Body of pancreas (tissue), 4 donors: ENCODE measurements at regions not wholly inside any gene's neighbourhood (a gene's known extent, or its start where the extent isn't known, plus 50 kb on each side); places are given as distances from the start of the nearest gene placed in this dataset.

Source experiments
- CTCF ChIP-seq, 7 experiments: fragments of 450-650 bp in 4 of 7; fragments of 200-600 bp in 3 of 7; sonication (generic) in 3 of 7; IDR thresholded peaks; one replicate each; pipeline ENCODE4 v1.5.1; 2016 to 2019; ENCODE audit warnings: antibody characterized with exemption in 7 of 7
- POLR2A ChIP-seq, 3 donors: fragments of 450-650 bp; IDR thresholded peaks; one replicate each; pipeline ENCODE4 v1.6.1; 2016; ENCODE audit warnings: antibody characterized with exemption in 3 of 3, mild to moderate bottlenecking in 2 of 3

- TF ChIP-seq CTCF (IDR thresholded peaks at IDR 0.05) = no peak
- no peak for TF ChIP-seq POLR2A (IDR thresholded peaks at IDR 0.05)
Measured at GRCh38 chr11:69910519-69911309, 91.5 kb upstream of the FGF3 start.
